Embryonic facial prominence (tissue), 1 donor: ENCODE measurements at regions not wholly inside any gene's neighbourhood (a gene's known extent, or its start where the extent isn't known, plus 50 kb on each side); places are given as distances from the start of the nearest gene placed in this dataset.

Source experiments
- DNase-seq: peaks from one replicate; pipeline ENCODE4 v3.0.0-alpha.2; 2016; ENCODE audit errors: extremely low spot score

GRCh38 chr7:116420003-116420402 is 79.5 kb upstream of the CAV2 start:
- DNase-seq = no peak

- no peak for DNase-seq
These were observed 78.2 kb upstream of the CAV2 start for GRCh38 chr7:116421298-116421697.

GRCh38 chr7:116422683-116423082 is 76.9 kb upstream of the CAV2 start:
- no peak for DNase-seq

- DNase-seq = no peak
These were observed 76.0 kb upstream of the CAV2 start for GRCh38 chr7:116423499-116423898.

GRCh38 chr7:116425647-116426209 is 73.8 kb upstream of the CAV2 start:
- DNase-seq = no peak

GRCh38 chr7:116426428-116427156 is 72.9 kb upstream of the CAV2 start:
- DNase-seq = no peak

GRCh38 chr7:116429986-116430619 is 69.4 kb upstream of the CAV2 start:
- DNase-seq = no peak

- DNase-seq = no peak
These were observed 67.6 kb upstream of the CAV2 start for GRCh38 chr7:116431787-116432526.

GRCh38 chr7:116432527-116432916 is 67.0 kb upstream of the CAV2 start:
- no peak for DNase-seq

- no peak for DNase-seq
These were observed 66.3 kb upstream of the CAV2 start for GRCh38 chr7:116433246-116433645.

- no peak for DNase-seq
These were observed 64.7 kb upstream of the CAV2 start for GRCh38 chr7:116434820-116435341.

- no peak for DNase-seq
These were observed 63.2 kb upstream of the CAV2 start for GRCh38 chr7:116436305-116436826.

GRCh38 chr7:116438267-116438666 is 61.3 kb upstream of the CAV2 start:
- no peak for DNase-seq

GRCh38 chr7:116439005-116439404 is 60.5 kb upstream of the CAV2 start:
- no peak for DNase-seq

GRCh38 chr7:116439841-116440549 is 59.5 kb upstream of the CAV2 start:
- no peak for DNase-seq

GRCh38 chr7:116441534-116441933 is 58.0 kb upstream of the CAV2 start:
- no peak for DNase-seq

GRCh38 chr7:116443101-116443523 is 56.4 kb upstream of the CAV2 start:
- peak; percentile 29 for DNase-seq

- DNase-seq = no peak
These were observed 55.9 kb upstream of the CAV2 start for GRCh38 chr7:116443646-116444045.

- DNase-seq = no peak
These were observed 53.9 kb upstream of the CAV2 start for GRCh38 chr7:116445447-116446211.

- no peak for DNase-seq
These were observed 53.2 kb upstream of the CAV2 start for GRCh38 chr7:116446212-116446855.
